Liver (tissue), 3 donors: ENCODE measurements at regions not wholly inside any gene's neighbourhood (a gene's known extent, or its start where the extent isn't known, plus 50 kb on each side); places are given as distances from the start of the nearest gene placed in this dataset.

Experiments
- CTCF ChIP-seq: fragments of 150-350 bp; IDR thresholded peaks from 2 replicates; pipeline ENCODE4 v1.5.1; 2017; ENCODE audit warnings: improper control_type of control experiment, low read depth, low read length; ENCODE audit not compliant: missing input control
- JUND ChIP-seq, 2 donors: IDR thresholded peaks; 2 replicates each; pipeline ENCODE4 v1.6.1; 2016; ENCODE audit warnings: antibody characterized with exemption in 2 of 2
- RAD21 ChIP-seq, 2 donors: IDR thresholded peaks; 2 replicates each; pipeline ENCODE4 v1.6.1; 2016; ENCODE audit warnings: antibody characterized with exemption in 2 of 2, mild to moderate bottlenecking in 2 of 2
- donor health status: healthy.
- donor health status: healthy.

GRCh38 chr5:153018121-153018520, 472.3 kb upstream of the GRIA1 start:
- TF ChIP-seq CTCF: no peak
- TF ChIP-seq RAD21 (IDR thresholded peaks at IDR 0.05): no peak
- TF ChIP-seq JUND (IDR thresholded peaks at IDR 0.05): no peak
